Right lobe of liver (tissue), 6 donors: ENCODE measurements at regions not wholly inside any gene's neighbourhood (a gene's known extent, or its start where the extent isn't known, plus 50 kb on each side); places are given as distances from the start of the nearest gene placed in this dataset.

Experiments
- ATAC-seq, 4 donors: fragments of 200-7000 bp; cut with Tn5 transposase; one replicate each; pipeline ENCODE4 v1.9.1; 2020; ENCODE audit warnings: mild to moderate bottlenecking in 4 of 4, moderate library complexity in 4 of 4
- DNase-seq, 3 donors: peaks; one replicate each; pipeline ENCODE4 v3.0.0-alpha.2; 2020
- H3K27ac ChIP-seq, 3 donors: fragments of 200-600 bp; one replicate each; pipeline ENCODE4 v1.8.0; 2022
- H3K27me3 ChIP-seq, 2 donors: fragments of 200-600 bp; one replicate each; pipeline ENCODE4 v1.8.0; 2022
- H3K36me3 ChIP-seq, 4 donors: fragments of 200-600 bp; sonication (generic) in 1 of 4; one replicate each; pipeline versions ENCODE4 v1.5.1 to v1.8.0; 2017 to 2022; ENCODE audit warnings: control low read depth in 1 of 4
- H3K4me1 ChIP-seq, 4 donors: fragments of 200-600 bp; sonication (generic) in 1 of 4; one replicate each; pipeline versions ENCODE4 v1.5.1 to v1.8.0; 2017 to 2022; ENCODE audit warnings: control low read depth in 1 of 4
- H3K4me3 ChIP-seq, 3 donors: fragments of 200-600 bp; one replicate each; pipeline ENCODE4 v1.8.0; 2022
- H3K9me3 ChIP-seq, 4 donors: fragments of 200-600 bp; sonication (generic) in 1 of 4; one replicate each; pipeline versions ENCODE4 v1.5.1 to v1.8.0; 2017 to 2022; ENCODE audit warnings: control low read depth in 1 of 4
- CTCF ChIP-seq, 4 donors: fragments of 200-600 bp in 3 of 4; fragments of 450-650 bp in 1 of 4; IDR thresholded peaks; one replicate each; pipeline versions ENCODE4 v1.5.1 to v1.8.0; 2016 to 2022; ENCODE audit warnings: antibody characterized with exemption in 4 of 4, mild to moderate bottlenecking in 2 of 4
- POLR2A ChIP-seq: fragments of 450-650 bp; IDR thresholded peaks from one replicate; pipeline ENCODE4 v1.6.1; 2017; ENCODE audit warnings: antibody characterized with exemption, mild to moderate bottlenecking
- WGBS: methylation state at CpG from one replicate; pipeline ENCODE4 v1.1.6; 2018; ENCODE audit warnings: low coverage, low lambda C conversion rate; ENCODE audit not compliant: insufficient coverage; ENCODE audit errors: missing lambda C conversion rate; 5-methylcytosine and 5-hydroxymethylcytosine counted together
- intact Hi-C, 2 donors: fragments of 100-400 bp; cut with DNase I; formaldehyde crosslinking; loops; one replicate each; pipeline versions ENCODE4 v1.11.2 to v1.14.1; 2022
- donor health status: DM: no; HTN: yes; CAD: no.
- donor health status: DM: no; HTN: no; CAD: no.
- donor health status: DM: no; HTN: no; CAD: no.
- donor health status: DM: no; HTN: yes; CAD: no.
- donor health status: DM: no; HTN: yes; CAD: no.

DNA sequence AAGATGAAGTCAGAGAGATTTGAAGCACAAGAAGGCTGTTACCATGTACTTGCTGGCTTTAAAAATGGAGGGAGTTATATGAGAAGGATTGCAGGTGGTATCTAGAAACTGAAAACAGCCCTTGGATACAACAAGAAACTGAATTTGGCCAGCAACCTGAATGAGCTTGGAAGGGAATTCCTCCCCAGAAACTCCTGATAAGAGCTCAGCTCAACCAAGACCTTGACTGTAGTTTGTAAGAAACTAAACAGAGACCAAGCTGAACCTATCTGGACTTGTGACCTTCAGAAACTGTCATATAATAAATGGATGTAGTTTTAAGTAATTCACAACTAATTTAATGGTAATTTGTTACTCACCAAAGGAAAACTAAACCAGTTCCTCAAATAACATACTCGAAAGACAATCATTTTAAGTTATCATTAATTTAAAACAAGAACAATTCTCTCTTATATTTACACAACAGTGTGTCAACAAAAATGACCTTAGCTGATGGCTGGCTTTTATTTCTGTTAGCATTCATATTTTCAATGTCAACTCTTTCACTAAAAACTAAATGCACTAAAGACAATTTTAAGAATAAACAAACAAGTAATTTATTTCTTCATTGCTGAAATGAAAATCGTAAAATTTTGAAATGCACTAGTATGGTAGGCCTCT lies 1218.4 kb upstream of the TMPRSS15 start:
- intact Hi-C loops, result no loop called here
- Histone ChIP-seq H3K36me3 (no peaks in the 10 kb centered on the region), H3K4me3 (no peak overlapping the region), H3K9me3 (no peaks in the 10 kb centered on the region), H3K27me3 (no peaks in the 10 kb centered on the region), H3K27ac (no peak overlapping the region), H3K4me1 (no peaks in the 10 kb centered on the region)
- ATAC-seq (no peak), DNase-seq (no peak)
- TF ChIP-seq POLR2A (no peak), CTCF (IDR thresholded peaks at IDR 0.05) (no peak)
- 54% methylated on average over 2 of the region's 2 CpGs for WGBS

DNA sequence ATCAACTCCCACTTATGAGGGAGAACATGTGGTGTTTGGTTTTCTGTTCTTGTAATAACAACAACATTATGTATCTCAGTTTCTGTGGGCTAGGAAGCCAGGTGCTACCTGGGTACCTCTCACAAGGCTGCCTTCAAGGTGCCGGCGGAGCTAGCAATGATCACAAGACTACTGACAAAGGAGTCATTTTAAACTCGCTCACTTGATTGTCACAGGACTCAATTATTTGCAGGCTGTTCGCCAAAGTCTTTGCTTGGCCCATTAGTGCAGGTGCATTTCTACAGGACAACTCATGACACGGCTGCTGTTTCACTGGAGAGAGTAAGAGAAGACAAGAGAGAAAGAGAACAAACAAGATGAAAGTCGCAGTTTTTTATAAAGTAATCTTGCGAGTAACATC lies 1237.4 kb upstream of the TMPRSS15 start:
- no peak for TF ChIP-seq CTCF (IDR thresholded peaks at IDR 0.05)
- TF ChIP-seq POLR2A, result no peak
- Histone ChIP-seq H3K27ac (no peak overlapping the region), H3K4me1 (no peaks in the 10 kb centered on the region), H3K9me3 (no peaks in the 10 kb centered on the region), H3K27me3 (no peaks in the 10 kb centered on the region), H3K4me3 (no peak overlapping the region), H3K36me3 (no peaks in the 10 kb centered on the region)
- intact Hi-C loops, result no loop called here
- DNase-seq (no peak), ATAC-seq (no peak)
- WGBS, result 64% methylated on average over 7 of the region's 7 CpGs

GRCh38 chr21:19648391-19648790 lies 1244.8 kb upstream of the TMPRSS15 start:
- H3K36me3 ChIP-seq, result no peaks in the 10 kb centered on the region
- H3K27ac ChIP-seq, result no peak overlapping the region
- no peaks in the 10 kb centered on the region for H3K27me3 ChIP-seq
- no peak overlapping the region for H3K4me3 ChIP-seq
- TF ChIP-seq POLR2A (no peak), CTCF (IDR thresholded peaks at IDR 0.05) (no peak)
- intact Hi-C loops, result no loop called here
- no peaks in the 10 kb centered on the region for H3K9me3 ChIP-seq
- ATAC-seq (no peak), DNase-seq (no peak)
- 34% methylated on average over 2 of the region's 2 CpGs for WGBS
- H3K4me1 ChIP-seq, result no peaks in the 10 kb centered on the region

GRCh38 chr21:19683492-19683891 lies 1279.9 kb upstream of the TMPRSS15 start:
- no peak for ATAC-seq

More at GRCh38 chr21:19683492-19683891, 1279.9 kb upstream of the TMPRSS15 start:
- Histone ChIP-seq H3K27ac (no peak overlapping the region), H3K27me3 (no peaks in the 10 kb centered on the region), H3K9me3 (no peaks in the 10 kb centered on the region), H3K4me1 (no peaks in the 10 kb centered on the region), H3K36me3 (no peaks in the 10 kb centered on the region), H3K4me3 (no peak overlapping the region)
- 67% methylated on average over 1 of the region's 2 CpGs for WGBS
- TF ChIP-seq CTCF (IDR thresholded peaks at IDR 0.05), result no peak
- no peak for TF ChIP-seq POLR2A
- intact Hi-C loops, result no loop called here
- no peak for DNase-seq
